Epithelial cell of esophagus (primary cell): ENCODE measurements at regions not wholly inside any gene's neighbourhood (a gene's known extent, or its start where the extent isn't known, plus 50 kb on each side); places are given as distances from the start of the nearest gene placed in this dataset.

ENCODE experiments used
- DNase-seq: peaks from one replicate; pipeline ENCODE4 v3.0.0; 2010; ENCODE audit warnings: low read depth
- H3K4me3 ChIP-seq: 2 replicates; pipeline ENCODE4 v1.5.1; 2011; ENCODE audit warnings: mild to moderate bottlenecking, low read length, control low read depth
- TF ChIP-seq, protein P1 (sequence below): IDR thresholded peaks from 2 replicates; pipeline ENCODE4 v1.5.1; 2011; ENCODE audit warnings: low read depth, mild to moderate bottlenecking, low read length, control low read depth, inconsistent platforms; ENCODE audit not compliant: insufficient read depth; ENCODE audit errors: missing control alignments

DNA sequence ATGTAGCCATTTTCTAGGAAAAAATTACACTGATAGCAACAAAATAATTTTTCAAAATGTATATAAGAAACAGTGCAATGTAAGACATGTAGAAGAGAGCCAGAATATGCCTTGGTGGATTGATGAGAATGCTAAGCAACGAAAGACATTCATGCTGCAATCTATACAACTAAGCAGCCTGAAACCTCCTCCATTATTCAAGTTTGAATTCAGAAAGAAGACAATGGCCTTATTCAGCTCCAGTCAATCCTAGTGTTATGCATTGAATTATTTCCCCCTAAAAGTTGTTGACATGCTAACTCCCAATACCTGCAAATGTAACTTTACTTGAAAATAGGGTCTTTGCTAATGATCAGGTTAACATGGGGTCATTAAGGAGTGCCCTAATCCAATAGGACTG is 73.5 kb downstream of the BTG1 start:
- TF ChIP-seq, protein P1, sequence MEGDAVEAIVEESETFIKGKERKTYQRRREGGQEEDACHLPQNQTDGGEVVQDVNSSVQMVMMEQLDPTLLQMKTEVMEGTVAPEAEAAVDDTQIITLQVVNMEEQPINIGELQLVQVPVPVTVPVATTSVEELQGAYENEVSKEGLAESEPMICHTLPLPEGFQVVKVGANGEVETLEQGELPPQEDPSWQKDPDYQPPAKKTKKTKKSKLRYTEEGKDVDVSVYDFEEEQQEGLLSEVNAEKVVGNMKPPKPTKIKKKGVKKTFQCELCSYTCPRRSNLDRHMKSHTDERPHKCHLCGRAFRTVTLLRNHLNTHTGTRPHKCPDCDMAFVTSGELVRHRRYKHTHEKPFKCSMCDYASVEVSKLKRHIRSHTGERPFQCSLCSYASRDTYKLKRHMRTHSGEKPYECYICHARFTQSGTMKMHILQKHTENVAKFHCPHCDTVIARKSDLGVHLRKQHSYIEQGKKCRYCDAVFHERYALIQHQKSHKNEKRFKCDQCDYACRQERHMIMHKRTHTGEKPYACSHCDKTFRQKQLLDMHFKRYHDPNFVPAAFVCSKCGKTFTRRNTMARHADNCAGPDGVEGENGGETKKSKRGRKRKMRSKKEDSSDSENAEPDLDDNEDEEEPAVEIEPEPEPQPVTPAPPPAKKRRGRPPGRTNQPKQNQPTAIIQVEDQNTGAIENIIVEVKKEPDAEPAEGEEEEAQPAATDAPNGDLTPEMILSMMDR = no peak
- no peak overlapping the region for H3K4me3 ChIP-seq
- no peak for DNase-seq

DNA sequence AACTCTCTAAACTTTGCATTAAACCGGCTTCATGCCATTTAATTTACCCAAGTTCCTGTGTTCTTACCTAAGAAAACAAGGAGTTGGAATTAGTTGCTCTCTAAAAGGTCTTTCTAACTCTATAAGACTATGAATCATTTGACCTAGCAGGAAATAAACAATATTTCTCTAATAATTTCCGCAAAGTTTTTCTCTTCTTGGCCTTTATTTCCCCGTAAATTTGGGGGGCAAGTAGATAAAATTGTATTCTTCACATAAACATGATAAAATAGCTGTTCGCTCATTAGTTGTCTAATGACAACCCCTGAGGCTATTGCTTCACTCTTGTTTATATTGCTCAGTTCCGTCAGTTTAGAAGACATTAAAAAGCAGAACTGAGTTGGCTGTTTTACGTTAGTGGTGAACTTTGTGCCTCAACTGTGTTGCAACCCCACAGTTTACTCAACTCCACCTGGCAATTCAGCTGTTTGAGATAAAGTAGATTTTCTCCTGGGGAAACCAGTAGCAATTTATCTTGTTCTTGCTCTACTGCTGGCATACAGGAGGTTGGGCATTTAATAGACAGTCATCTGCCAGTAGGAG is 74.7 kb downstream of the BTG1 start:
- DNase-seq = no peak
- H3K4me3 ChIP-seq = no peak overlapping the region
- TF ChIP-seq, protein P1 = no peak

DNA sequence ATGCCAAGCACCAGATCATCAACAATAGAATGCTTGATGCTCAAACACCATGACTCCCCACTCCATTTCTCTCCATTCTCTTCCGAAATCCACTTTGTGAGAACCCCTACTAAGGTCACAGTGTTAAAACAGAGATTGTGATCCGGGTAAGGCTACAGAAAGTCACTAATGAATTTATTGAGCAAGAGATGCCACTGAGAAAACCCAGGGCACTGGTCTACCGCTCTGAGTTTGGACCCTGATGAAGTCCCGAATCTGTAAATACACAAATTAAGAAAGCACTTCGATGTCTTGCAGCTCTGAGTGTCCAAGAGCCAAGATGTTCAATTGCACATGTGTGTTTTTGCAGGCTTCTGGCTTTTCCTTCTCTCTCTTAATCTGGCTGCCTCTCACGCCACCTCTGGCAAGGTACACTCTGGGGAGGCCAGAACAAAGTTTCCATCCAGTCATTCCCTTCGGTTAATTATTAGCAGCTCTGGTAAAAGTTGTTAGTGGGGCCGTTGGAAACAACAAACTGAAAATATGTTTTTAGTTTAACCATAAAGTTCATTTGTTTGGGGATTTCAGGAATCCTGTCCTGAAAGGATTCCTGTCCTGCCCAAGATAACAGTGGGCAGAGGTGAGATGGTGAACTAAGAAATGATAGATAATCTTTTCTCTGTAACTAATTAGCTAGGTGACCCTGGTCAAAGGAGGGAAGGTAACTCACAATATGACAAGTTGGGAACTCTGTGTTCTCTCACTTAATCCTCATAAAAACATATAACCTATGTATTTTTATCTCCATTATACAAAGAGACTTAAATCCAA is 75.4 kb downstream of the BTG1 start:
- DNase-seq = no peak
- TF ChIP-seq, protein P1 = no peak
- no peak overlapping the region for H3K4me3 ChIP-seq

DNA sequence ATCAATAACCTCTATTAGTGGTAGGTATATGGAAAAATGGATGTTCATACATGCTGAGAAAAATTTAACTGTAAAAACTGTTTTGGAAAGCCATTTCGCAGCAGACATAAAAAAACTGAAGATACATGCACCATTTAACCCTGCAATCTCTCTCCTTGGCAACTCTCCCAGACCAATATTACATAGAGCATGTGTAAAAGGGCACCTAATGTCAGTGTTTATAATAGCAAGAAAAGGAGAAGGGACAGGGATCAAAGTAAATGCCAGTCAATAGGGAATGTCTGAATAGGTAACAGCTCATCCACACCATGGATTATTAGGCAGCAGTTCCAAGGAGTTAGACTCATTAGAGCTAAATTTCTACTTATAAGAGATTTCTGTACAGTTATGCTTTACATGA is 77.2 kb downstream of the BTG1 start:
- TF ChIP-seq, protein P1 = no peak
- DNase-seq = no peak
- no peak overlapping the region for H3K4me3 ChIP-seq

DNA sequence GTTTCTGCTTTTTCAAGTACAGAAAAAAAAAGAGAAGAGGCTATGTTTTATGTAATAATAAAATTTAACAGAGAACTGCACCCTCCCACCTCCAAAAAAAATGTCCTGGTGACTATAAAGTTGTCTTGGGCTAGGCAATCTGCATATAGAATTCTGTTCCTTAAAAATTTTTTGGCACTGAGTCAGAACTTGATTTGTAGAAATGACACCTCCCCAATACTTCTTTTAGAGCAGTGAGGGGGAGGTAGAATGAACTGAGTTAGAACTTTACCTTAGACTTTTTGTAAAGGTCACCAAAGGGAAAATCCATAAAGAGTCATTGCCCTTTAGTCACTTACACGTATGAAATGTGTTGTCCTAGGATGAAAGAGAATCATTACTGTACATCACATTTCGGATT is 80.0 kb downstream of the BTG1 start:
- TF ChIP-seq, protein P1 = no peak
- no peak for DNase-seq
- no peak overlapping the region for H3K4me3 ChIP-seq

DNA sequence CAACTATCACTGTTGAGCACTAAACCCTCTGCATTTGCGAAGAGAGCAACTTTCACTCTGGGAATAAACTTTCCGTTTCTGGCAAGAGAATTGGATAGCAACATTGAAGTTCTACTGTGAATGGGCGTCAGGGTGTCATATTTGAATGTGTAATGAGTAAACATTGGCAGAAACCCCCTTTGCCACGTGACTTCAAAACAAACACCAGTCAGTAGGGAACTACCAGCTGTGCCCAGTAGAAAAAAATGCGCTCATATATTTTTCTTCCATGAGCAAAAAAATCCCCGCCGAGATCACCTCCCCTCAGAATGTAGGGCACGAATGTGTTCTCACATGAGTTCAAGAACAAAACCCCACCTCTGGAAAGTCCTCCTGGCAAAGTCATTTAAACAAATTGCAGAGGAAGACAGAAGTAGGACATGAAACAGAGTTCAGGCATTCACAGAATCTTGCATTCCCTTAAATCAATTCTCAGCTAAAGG is 80.6 kb downstream of the BTG1 start:
- DNase-seq = peak; percentile 57
- no peak overlapping the region for H3K4me3 ChIP-seq
- TF ChIP-seq, protein P1 = no peak
